ENCODE measurements at regions not wholly inside any gene's neighbourhood (a gene's known extent, or its start where the extent isn't known, plus 50 kb on each side); places are given as distances from the start of the nearest gene placed in this dataset.
A peak's percentile ranks its signal among the peaks of the same experiment; 100 is the strongest.

DNA sequence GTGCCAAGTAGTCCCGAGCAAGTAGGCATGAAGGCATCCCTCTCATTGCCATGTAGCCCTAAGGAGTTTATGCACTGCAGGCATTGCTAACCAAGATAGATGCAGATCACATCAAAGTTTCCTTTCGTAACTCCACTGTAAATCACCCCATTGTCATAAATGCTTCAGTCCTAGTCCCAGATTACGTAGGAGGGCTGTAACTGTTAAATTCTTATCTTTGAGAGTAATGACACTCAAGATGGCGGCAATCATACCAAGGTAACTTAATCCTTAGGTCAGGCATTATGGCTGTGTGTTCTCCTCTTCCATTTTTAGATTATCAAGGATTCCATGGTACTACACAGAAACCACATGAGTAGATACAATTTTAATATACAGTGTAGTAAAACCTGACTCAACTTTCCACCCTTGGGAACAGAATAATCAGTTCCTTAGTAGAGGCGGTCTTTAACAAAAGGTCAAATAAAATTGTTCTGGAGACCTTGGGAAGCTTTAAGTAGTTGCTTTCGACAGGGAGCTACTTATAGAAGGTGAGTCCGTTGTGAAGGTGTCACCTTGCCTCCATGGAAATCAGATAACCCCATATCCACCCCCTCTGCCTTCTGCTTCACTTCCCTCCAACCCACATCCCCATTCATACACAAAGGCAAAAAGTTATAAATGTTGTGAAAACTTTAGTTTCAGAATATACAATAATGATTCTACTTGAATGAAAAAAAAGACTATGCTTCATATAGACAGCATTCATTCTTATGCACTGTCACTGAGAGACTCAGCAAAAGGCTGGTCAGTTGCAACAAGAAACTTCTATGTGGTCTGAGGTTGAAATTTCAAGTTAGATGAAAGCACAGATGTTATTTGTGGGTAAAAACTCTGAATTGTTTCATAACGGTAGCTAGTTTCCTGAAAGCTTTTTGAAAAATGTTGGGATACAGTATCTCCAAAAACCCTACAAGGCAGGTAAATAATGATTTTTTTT, 64.8 kb upstream of the GALNT5 start:
- no peak for DNase-seq
- Mint-ChIP-seq H3K4me1 (ENCODE audit: low read depth) (no peaks in the 10 kb centered on the region), H3K9me3 (no peaks in the 10 kb centered on the region), H3K36me3 (ENCODE audit: insufficient read depth in 2 of 2) (no peaks in the 10 kb centered on the region), H3K27me3 (ENCODE audit: low read depth) (no peaks in the 10 kb centered on the region), H3K4me3 (no peak overlapping the region), H3K27ac (no peak overlapping the region)
- no peak for ATAC-seq (replicated peaks in 1 of 2)

DNA sequence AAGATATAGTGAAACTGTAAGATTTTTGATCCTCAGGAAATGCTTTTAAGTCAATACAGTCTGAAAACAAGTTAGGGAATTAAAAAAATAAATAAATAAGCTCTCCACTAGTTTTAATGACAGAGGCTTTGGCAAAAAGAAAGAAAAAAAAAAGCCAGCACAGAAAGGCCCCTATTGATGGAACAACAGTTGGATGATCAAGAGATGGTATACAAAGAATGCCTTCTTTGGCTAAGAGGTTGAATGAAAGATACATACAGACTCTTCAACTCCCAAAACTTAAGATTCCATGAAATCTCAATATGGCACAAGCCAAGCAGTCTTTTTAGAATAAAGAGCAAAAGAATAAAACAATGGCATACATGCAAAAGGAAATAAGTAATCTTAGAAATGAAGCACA, 64.0 kb upstream of the GALNT5 start:
- Mint-ChIP-seq H3K4me3 (no peak overlapping the region), H3K36me3 (ENCODE audit: insufficient read depth in 2 of 2) (no peaks in the 10 kb centered on the region), H3K27ac (no peak overlapping the region), H3K27me3 (ENCODE audit: low read depth) (no peaks in the 10 kb centered on the region), H3K9me3 (no peaks in the 10 kb centered on the region), H3K4me1 (ENCODE audit: low read depth) (no peaks in the 10 kb centered on the region)
- DNase-seq (no peak), ATAC-seq (replicated peaks in 1 of 2) (no peak)

DNA sequence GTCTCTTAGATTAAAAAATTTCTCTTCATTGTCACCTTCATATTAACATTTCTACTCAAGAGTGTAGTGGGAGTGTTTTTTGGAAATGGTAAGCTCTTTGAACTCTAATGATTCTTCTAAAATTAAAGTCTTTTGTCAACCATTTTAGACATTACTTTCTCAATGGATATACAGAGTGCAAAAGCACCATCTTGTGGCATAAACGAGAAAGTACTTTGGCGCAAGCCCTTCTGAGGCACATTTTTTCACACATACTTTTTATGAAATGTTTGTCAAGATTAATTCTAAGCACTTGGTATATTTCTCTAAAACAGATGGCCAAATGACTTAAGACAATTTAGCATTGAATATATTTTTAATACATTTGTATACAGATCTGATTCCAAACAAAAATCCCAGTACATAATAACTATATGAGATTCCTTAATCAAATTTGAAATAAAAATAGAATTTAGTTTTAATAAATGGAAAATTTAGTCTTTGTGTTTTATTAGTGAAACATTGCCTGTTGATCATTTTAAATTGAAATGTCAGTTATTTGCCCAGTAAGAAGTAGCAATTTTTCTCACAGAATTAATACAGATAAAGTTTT, 63.3 kb upstream of the GALNT5 start:
- DNase-seq (peak; percentile 12 to 15), ATAC-seq (replicated peaks in 1 of 2) (peak; percentile 61 to 62)
- no peak overlapping the region for H3K4me3 Mint-ChIP-seq
- no peaks in the 10 kb centered on the region for H3K4me1 Mint-ChIP-seq (ENCODE audit: low read depth)
- no peaks in the 10 kb centered on the region for H3K36me3 Mint-ChIP-seq (ENCODE audit: insufficient read depth in 2 of 2)
- H3K9me3 Mint-ChIP-seq, result no peaks in the 10 kb centered on the region
- H3K27me3 Mint-ChIP-seq (ENCODE audit: low read depth), result no peaks in the 10 kb centered on the region
- H3K27ac Mint-ChIP-seq, result no peak overlapping the region

DNA sequence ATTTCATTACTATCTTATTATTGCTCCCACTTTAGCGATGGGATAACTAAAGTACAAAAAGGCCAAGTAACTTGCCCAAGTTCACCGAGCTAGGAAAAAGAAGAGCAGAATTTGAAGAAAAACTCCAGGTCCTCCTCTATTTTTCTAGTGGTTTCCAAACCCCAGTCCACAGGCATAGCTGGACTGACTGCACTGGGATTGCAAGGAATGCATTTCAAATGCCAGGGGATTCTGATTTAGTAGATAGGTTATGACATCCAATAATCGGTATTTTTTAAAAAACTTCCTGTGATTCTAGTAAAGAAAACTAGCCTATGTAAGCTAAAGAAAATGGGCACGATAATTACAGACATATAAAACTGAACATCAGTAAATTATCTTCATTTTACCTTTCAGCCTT, 62.7 kb upstream of the GALNT5 start:
- DNase-seq, result no peak
- H3K4me1 Mint-ChIP-seq (ENCODE audit: low read depth), result no peaks in the 10 kb centered on the region
- H3K36me3 Mint-ChIP-seq (ENCODE audit: insufficient read depth in 2 of 2), result no peaks in the 10 kb centered on the region
- no peaks in the 10 kb centered on the region for H3K9me3 Mint-ChIP-seq
- no peaks in the 10 kb centered on the region for H3K27me3 Mint-ChIP-seq (ENCODE audit: low read depth)
- ATAC-seq (replicated peaks in 1 of 2), result no peak
- H3K27ac Mint-ChIP-seq, result no peak overlapping the region
- H3K4me3 Mint-ChIP-seq, result no peak overlapping the region

DNA sequence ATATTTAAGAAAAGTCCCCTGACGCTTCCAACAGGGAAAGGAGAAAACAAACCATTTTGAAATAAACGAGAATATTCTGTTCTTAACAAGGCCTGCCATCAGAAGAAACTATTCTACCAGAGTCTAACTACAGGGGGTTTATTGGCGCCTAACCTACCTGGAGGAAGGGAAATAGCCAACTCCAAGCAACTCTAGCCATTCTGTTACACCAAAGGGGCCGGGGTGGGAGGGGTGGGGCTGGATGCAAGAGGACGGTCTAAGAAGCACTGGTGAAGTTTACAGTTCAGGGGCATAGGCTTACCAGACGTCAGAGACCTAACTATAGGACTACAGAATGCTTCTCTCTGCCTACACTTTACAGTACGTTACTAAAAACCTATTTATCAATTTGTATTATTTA, 60.5 kb upstream of the GALNT5 start:
- H3K4me3 Mint-ChIP-seq, result no peak overlapping the region
- no peak for ATAC-seq (replicated peaks in 1 of 2)
- DNase-seq, result no peak
- no peak overlapping the region for H3K27ac Mint-ChIP-seq
- no peaks in the 10 kb centered on the region for H3K36me3 Mint-ChIP-seq (ENCODE audit: insufficient read depth in 2 of 2)
- H3K9me3 Mint-ChIP-seq, result no peaks in the 10 kb centered on the region
- no peaks in the 10 kb centered on the region for H3K27me3 Mint-ChIP-seq (ENCODE audit: low read depth)
- H3K4me1 Mint-ChIP-seq (ENCODE audit: low read depth), result no peaks in the 10 kb centered on the region

DNA sequence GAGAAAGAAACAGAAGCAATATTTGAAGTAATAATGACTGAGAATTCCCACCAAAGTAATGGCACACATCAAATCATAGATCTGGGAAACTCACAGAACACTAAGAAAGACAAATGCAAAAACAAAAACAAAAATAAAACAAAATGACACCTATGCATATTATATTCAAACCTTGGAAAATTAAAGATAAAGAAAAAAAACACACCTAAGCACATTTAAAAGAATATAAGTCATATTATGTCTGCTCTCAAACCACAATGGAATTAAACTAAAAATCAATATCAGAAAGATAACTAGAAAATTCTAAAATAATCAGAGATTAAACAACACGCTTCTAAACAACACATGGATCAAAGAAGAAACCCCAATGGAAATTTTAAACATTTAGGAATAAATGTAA, 59.7 kb upstream of the GALNT5 start:
- Mint-ChIP-seq H3K4me1 (ENCODE audit: low read depth) (no peaks in the 10 kb centered on the region), H3K9me3 (no peaks in the 10 kb centered on the region), H3K27ac (no peak overlapping the region), H3K36me3 (ENCODE audit: insufficient read depth in 2 of 2) (no peaks in the 10 kb centered on the region), H3K27me3 (ENCODE audit: low read depth) (no peaks in the 10 kb centered on the region), H3K4me3 (no peak overlapping the region)
- no peak for DNase-seq
- ATAC-seq (replicated peaks in 1 of 2), result no peak

DNA sequence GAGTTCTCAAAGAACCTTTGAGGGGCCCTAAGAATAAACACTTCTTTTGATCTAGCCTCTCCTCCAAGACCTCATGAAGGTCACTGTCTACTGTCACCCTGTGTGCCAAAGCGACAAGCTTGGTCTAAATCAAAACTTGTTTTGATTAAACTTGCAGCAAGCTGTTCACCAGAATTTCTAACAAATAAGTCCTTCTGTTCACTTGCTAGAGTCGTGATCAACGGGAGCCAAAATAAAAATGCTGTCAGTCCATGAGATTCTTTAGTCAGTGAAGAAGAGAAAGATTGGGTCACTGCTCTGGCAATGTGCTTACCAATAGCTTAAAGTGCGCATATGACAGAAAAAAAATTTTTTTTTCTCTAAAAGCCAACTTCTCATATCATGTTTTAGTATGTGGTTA, 53.9 kb upstream of the GALNT5 start:
- Mint-ChIP-seq H3K36me3 (ENCODE audit: insufficient read depth in 2 of 2) (no peaks in the 10 kb centered on the region), H3K9me3 (no peaks in the 10 kb centered on the region), H3K4me3 (no peak overlapping the region), H3K4me1 (ENCODE audit: low read depth) (no peaks in the 10 kb centered on the region), H3K27ac (no peak overlapping the region), H3K27me3 (ENCODE audit: low read depth) (no peaks in the 10 kb centered on the region)
- no peak for DNase-seq
- no peak for ATAC-seq (replicated peaks in 1 of 2)

DNA sequence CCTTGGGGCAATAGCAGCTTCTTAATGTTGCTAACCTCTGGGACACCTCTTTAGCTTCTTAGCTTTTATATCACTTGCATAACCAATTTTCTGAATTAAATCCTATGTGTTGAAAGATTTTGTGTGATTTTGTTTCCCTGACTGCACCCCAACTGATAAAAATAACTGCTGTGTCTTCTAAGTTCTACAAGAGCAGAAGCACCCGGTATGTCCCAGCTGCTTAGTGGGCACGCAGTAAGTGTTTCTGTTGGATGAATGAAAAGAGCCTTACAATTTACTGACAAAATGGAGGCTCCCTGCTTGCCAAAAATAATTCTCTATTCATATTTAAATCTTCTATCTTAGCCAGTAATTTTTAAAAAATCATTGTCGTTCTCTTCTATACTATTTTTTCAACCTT, 53.1 kb upstream of the GALNT5 start:
- H3K27ac Mint-ChIP-seq, result no peak overlapping the region
- no peaks in the 10 kb centered on the region for H3K9me3 Mint-ChIP-seq
- ATAC-seq (replicated peaks in 1 of 2) (no peak), DNase-seq (no peak)
- no peaks in the 10 kb centered on the region for H3K27me3 Mint-ChIP-seq (ENCODE audit: low read depth)
- no peak overlapping the region for H3K4me3 Mint-ChIP-seq
- H3K36me3 Mint-ChIP-seq (ENCODE audit: insufficient read depth in 2 of 2), result no peaks in the 10 kb centered on the region
- no peaks in the 10 kb centered on the region for H3K4me1 Mint-ChIP-seq (ENCODE audit: low read depth)

DNA sequence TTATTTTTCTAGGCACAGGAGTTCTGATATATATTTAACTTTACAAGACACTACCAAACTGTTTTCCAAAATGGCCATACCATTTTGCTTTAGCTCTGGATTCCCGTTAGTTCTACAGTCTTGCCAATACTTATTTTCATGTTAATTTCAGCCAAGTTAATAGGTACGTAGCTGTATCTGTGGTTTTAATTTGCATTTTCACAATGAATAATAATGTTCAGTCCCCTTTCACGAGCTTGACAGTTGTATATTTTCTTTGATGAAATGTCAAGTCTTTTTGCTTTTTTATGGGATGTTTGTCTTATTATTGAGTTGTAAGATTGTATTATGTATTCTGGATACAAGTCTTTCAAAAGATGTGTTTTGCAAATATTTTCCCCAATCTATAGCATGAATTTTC, 50.6 kb upstream of the GALNT5 start:
- H3K4me3 Mint-ChIP-seq, result no peak overlapping the region
- H3K36me3 Mint-ChIP-seq (ENCODE audit: insufficient read depth in 2 of 2), result no peaks in the 10 kb centered on the region
- no peaks in the 10 kb centered on the region for H3K9me3 Mint-ChIP-seq
- no peaks in the 10 kb centered on the region for H3K4me1 Mint-ChIP-seq (ENCODE audit: low read depth)
- no peak for ATAC-seq (replicated peaks in 1 of 2)
- H3K27me3 Mint-ChIP-seq (ENCODE audit: low read depth), result no peaks in the 10 kb centered on the region
- H3K27ac Mint-ChIP-seq, result no peak overlapping the region
- DNase-seq, result no peak

Measured in activated T-cell treated with anti-CD3 and anti-CD28 coated beads, Interleukin-2, amount 50 U/mL, for 72 hours (primary cell).